ENCODE measurements at regions not wholly inside any gene's neighbourhood (a gene's known extent, or its start where the extent isn't known, plus 50 kb on each side); places are given as distances from the start of the nearest gene placed in this dataset.

DNA sequence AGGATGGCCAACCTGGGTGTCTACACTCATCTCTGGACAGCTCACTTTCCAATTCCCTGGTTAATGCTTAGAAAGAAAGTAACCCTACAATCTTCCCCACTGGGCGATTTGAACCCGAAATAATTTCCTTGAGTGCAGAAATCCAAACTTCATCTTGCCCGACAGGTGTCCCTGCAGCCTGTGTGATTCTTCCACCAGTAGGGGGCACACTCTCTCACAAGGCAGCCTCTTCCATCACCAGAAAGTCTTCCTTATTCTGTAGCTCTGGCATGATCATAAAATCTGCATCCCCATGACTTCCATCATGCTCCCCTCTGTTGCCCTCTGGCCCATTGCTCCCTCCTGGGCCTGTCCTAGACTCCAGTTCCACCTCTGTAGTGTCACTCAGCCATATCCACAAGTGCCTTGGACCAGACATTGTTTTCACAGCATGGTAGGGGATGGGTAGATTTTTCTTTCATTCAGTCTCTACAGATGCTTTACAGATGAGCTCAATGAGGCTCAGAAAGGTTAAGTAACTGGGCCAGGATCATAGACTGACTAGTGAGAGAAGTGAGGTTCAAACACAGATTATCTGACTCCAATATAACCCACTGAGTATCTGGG, 170.4 kb upstream of the SPTLC3 start:
- TF ChIP-seq, protein P1, sequence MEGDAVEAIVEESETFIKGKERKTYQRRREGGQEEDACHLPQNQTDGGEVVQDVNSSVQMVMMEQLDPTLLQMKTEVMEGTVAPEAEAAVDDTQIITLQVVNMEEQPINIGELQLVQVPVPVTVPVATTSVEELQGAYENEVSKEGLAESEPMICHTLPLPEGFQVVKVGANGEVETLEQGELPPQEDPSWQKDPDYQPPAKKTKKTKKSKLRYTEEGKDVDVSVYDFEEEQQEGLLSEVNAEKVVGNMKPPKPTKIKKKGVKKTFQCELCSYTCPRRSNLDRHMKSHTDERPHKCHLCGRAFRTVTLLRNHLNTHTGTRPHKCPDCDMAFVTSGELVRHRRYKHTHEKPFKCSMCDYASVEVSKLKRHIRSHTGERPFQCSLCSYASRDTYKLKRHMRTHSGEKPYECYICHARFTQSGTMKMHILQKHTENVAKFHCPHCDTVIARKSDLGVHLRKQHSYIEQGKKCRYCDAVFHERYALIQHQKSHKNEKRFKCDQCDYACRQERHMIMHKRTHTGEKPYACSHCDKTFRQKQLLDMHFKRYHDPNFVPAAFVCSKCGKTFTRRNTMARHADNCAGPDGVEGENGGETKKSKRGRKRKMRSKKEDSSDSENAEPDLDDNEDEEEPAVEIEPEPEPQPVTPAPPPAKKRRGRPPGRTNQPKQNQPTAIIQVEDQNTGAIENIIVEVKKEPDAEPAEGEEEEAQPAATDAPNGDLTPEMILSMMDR (IDR thresholded peaks at IDR 0.05): peak; percentile 32
- Mint-ChIP-seq H3K9me3 (peaks cover 0 to 4% (median 0%) of the 10 kb centered on the region in 7 donors), H3K27me3 (ENCODE audit: low read depth in 3 of 3) (peaks cover 0 to 1% (median 0%) of the 10 kb centered on the region in 3 donors), H3K4me3 (no peak overlapping the region), H3K36me3 (no peaks in the 10 kb centered on the region), H3K27ac (no peak overlapping the region), H3K4me1 (no peaks in the 10 kb centered on the region)
- intact Hi-C loops (cut with micrococcal nuclease): no loop called here
- Histone ChIP-seq H3K36me3 (replicated peaks in 1 of 2; ENCODE audit: control insufficient read depth in 1 of 2, insufficient read depth in 2 of 2, low read length in 2 of 2) (no peaks in the 10 kb centered on the region), H3K4me1 (ENCODE audit: control insufficient read depth in 1 of 2, insufficient read depth in 2 of 2, low read length in 2 of 2) (no peaks in the 10 kb centered on the region), H2AFZ (ENCODE audit: insufficient read depth, low read depth, low read length, poor library complexity, severe bottlenecking) (no peak overlapping the region), H3K27ac (ENCODE audit: low read depth in 1 of 2, low read length in 2 of 2) (no peak overlapping the region), H3K4me2 (replicated peaks; ENCODE audit: extremely low read depth, low read length, poor library complexity, severe bottlenecking) (no peak overlapping the region), H3K27me3 (ENCODE audit: control insufficient read depth in 2 of 2, insufficient read depth in 2 of 2, low read length in 2 of 2) (no peaks in the 10 kb centered on the region), H3K9ac (ENCODE audit: insufficient read depth, low read length, poor library complexity, severe bottlenecking) (no peak overlapping the region), H3K79me2 (ENCODE audit: insufficient read depth, low read length) (no peaks in the 10 kb centered on the region), H3K9me3 (replicated peaks in 1 of 2; ENCODE audit: control insufficient read depth in 1 of 2, insufficient read depth in 1 of 2, low read length in 2 of 2) (no peaks in the 10 kb centered on the region), H3K4me3 (replicated peaks in 1 of 3; ENCODE audit: low read depth in 2 of 3, low read length in 3 of 3) (no peak overlapping the region), H4K20me1 (ENCODE audit: insufficient read depth, low read length) (no peaks in the 10 kb centered on the region)
- WGBS (ENCODE audit: insufficient coverage): 78% methylated on average over 3 of the region's 3 CpGs
- DNase-seq: no peak

DNA sequence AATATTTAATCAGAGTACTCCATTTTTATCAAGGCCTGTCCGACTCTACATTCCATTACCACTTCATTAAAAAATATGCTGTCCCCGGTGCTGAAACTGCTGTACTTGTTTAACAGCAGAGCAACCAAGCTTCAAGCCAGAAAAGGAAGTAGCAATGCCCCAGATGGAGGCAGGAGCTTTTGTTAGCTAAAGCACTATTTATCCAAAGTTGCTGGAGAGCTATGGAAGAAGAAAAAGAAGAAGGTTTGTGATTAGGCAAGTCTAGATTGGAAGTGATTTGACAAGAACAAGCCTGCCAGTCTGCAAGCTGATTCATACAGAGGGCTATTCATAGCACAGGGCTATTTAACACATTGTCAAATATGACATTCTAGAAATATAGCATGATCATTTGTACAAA, 160.9 kb upstream of the SPTLC3 start:
- TF ChIP-seq, protein P1 (IDR thresholded peaks at IDR 0.05): no peak
- Histone ChIP-seq H3K36me3 (replicated peaks in 1 of 2; ENCODE audit: control insufficient read depth in 1 of 2, insufficient read depth in 2 of 2, low read length in 2 of 2) (no peaks in the 10 kb centered on the region), H3K4me1 (ENCODE audit: control insufficient read depth in 1 of 2, insufficient read depth in 2 of 2, low read length in 2 of 2) (no peaks in the 10 kb centered on the region), H3K27ac (ENCODE audit: low read depth in 1 of 2, low read length in 2 of 2) (no peak overlapping the region), H3K9me3 (replicated peaks in 1 of 2; ENCODE audit: control insufficient read depth in 1 of 2, insufficient read depth in 1 of 2, low read length in 2 of 2) (peaks cover 0 to 2% of the 10 kb centered on the region in 2 donors), H3K9ac (ENCODE audit: insufficient read depth, low read length, poor library complexity, severe bottlenecking) (no peak overlapping the region), H3K4me3 (replicated peaks in 1 of 3; ENCODE audit: low read depth in 2 of 3, low read length in 3 of 3) (no peak overlapping the region), H3K79me2 (ENCODE audit: insufficient read depth, low read length) (no peaks in the 10 kb centered on the region), H4K20me1 (ENCODE audit: insufficient read depth, low read length) (no peaks in the 10 kb centered on the region), H2AFZ (ENCODE audit: insufficient read depth, low read depth, low read length, poor library complexity, severe bottlenecking) (no peak overlapping the region), H3K4me2 (replicated peaks; ENCODE audit: extremely low read depth, low read length, poor library complexity, severe bottlenecking) (no peak overlapping the region), H3K27me3 (ENCODE audit: control insufficient read depth in 2 of 2, insufficient read depth in 2 of 2, low read length in 2 of 2) (no peaks in the 10 kb centered on the region)
- H3K36me3 Mint-ChIP-seq: no peaks in the 10 kb centered on the region
- no peak for DNase-seq
- H3K4me3 Mint-ChIP-seq: no peak overlapping the region
- H3K4me1 Mint-ChIP-seq: no peaks in the 10 kb centered on the region
- H3K27ac Mint-ChIP-seq: no peak overlapping the region
- H3K9me3 Mint-ChIP-seq: peaks cover 0 to 5% (median 0%) of the 10 kb centered on the region in 7 donors
- H3K27me3 Mint-ChIP-seq (ENCODE audit: low read depth in 3 of 3): peaks cover 0 to 4% (median 0%) of the 10 kb centered on the region in 3 donors
- intact Hi-C loops (cut with micrococcal nuclease): no loop called here
- no CpG with 5 or more reads among the region's 2 CpGs for WGBS (ENCODE audit: insufficient coverage)

All from CD14-positive monocyte (primary cell).